Thymus (tissue), 11 donors: ENCODE measurements at regions not wholly inside any gene's neighbourhood (a gene's known extent, or its start where the extent isn't known, plus 50 kb on each side); places are given as distances from the start of the nearest gene placed in this dataset.

ENCODE experiments used
- DNase-seq, 9 donors: peaks; one replicate each; pipeline ENCODE4 v3.0.0-alpha.2; 2013; ENCODE audit warnings: low spot score in 9 of 9, low read depth in 6 of 9, missing footprints in 1 of 9
- H3K27ac ChIP-seq, 2 donors: one replicate each; pipeline ENCODE4 v1.5.1; 2013; ENCODE audit warnings: control low read depth in 1 of 2, low read depth in 1 of 2, low read length in 1 of 2, mild to moderate bottlenecking in 1 of 2, moderate library complexity in 1 of 2
- H3K27me3 ChIP-seq, 2 donors: one replicate each; pipeline ENCODE4 v1.5.1; 2013; ENCODE audit warnings: low read length in 1 of 2; ENCODE audit not compliant: control insufficient read depth in 2 of 2, insufficient read depth in 1 of 2
- H3K36me3 ChIP-seq, 2 donors: one replicate each; pipeline ENCODE4 v1.5.1; 2013; ENCODE audit warnings: low read length in 1 of 2, mild to moderate bottlenecking in 1 of 2, moderate library complexity in 1 of 2; ENCODE audit not compliant: control insufficient read depth in 2 of 2, insufficient read depth in 2 of 2
- H3K4me1 ChIP-seq, 2 donors: one replicate each; pipeline ENCODE4 v1.5.1; 2013; ENCODE audit warnings: low read length in 2 of 2; ENCODE audit not compliant: control insufficient read depth in 2 of 2, insufficient read depth in 2 of 2
- H3K4me3 ChIP-seq, 2 donors: one replicate each; pipeline ENCODE4 v1.5.1; 2013; ENCODE audit warnings: low read length in 2 of 2, control low read depth in 1 of 2, mild to moderate bottlenecking in 1 of 2
- H3K9me3 ChIP-seq, 2 donors: one replicate each; pipeline ENCODE4 v1.5.1; 2013; ENCODE audit warnings: low read length in 1 of 2, mild to moderate bottlenecking in 1 of 2; ENCODE audit not compliant: control insufficient read depth in 2 of 2, insufficient read depth in 1 of 2
- WGBS: extraction: QIAGEN DNeasy Blood & Tissue Kit; methylation state at CpG from one replicate; pipeline ENCODE4 v1.1.7; 2013; 5-methylcytosine and 5-hydroxymethylcytosine counted together
- donor health status: healthy.

DNA sequence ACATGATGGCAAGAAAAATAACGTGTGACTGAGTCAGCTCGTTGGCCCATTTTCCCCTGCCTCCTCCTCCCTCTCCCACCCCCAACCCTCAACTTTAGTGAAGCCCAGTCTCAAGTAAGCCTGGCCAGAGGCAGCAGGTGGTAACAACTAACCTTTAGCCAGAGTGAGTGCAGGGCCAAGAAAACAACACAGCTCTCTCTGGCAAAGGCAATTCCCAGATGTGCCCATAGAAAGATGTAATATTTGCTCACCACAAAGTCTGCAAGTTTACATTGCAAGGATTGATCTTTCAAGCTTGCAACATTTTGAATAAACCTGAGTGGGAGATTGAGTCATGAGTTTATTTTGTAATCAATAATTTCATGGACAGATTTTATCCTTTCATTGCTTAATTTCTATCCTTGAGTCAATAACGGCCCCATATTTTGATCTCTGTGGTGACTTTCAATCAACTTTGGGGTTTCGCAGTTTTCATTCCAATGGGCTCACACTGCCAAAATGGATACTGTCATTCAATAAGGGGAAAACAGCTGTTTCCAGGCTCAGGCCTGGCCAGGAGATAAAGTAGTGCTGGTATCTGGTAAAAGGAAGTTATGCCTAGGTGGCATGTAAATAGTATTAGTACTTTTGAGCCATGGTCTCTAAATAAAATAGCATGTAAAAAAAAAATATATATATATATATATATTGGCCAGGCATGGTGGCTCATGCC, 130.7 kb upstream of the TMEM164 start:
- 82% methylated on average over 4 of the region's 4 CpGs for WGBS
- no peak for DNase-seq
- H3K27ac ChIP-seq: no peak overlapping the region
- H3K36me3 ChIP-seq: no peaks in the 10 kb centered on the region
- no peaks in the 10 kb centered on the region for H3K27me3 ChIP-seq
- no peaks in the 10 kb centered on the region for H3K9me3 ChIP-seq
- no peak overlapping the region for H3K4me3 ChIP-seq
- H3K4me1 ChIP-seq: no peaks in the 10 kb centered on the region

DNA sequence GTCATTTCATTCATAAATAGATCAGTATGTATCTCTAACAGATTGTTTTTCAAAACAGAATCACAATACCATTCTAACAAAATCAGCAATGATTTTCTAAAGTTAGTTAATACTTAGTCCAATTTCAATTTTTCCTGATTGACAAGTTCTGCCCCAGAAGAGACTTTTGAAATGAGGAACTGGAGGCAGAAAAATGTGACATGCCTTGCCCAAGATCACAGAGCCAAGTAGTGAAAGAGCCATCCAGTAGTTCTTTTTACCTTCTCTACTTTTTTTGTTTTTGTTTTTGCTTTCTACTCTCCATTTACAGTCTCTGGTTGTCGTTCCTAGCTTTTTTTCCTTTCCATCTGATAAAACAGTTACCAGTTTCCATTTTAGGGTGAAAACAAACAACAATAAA, 129.3 kb upstream of the TMEM164 start:
- no peaks in the 10 kb centered on the region for H3K4me1 ChIP-seq
- no peaks in the 10 kb centered on the region for H3K9me3 ChIP-seq
- WGBS: 88% methylated on average over 1 of the region's 1 CpG
- no peak overlapping the region for H3K4me3 ChIP-seq
- no peaks in the 10 kb centered on the region for H3K27me3 ChIP-seq
- H3K27ac ChIP-seq: no peak overlapping the region
- H3K36me3 ChIP-seq: no peaks in the 10 kb centered on the region
- DNase-seq: no peak

DNA sequence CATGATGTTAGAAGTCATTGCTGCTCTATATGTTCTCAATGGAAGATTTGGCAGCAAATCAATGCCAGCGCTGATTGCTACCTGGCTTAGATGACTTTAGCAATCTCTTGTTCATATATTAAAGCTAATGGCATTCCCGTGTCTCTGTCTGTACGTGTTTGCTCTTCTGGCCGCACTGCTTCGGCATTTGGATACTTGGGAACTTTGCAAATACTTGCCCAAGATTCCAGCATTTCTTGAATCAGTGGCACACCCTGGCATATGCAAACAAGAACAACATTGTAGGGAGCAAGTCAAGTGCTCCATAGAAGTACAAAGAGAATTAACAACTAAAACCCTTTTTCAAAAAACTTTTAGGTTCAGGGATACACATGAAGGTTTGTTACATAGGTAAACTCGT, 128.9 kb upstream of the TMEM164 start:
- Histone ChIP-seq H3K27me3 (no peaks in the 10 kb centered on the region), H3K27ac (no peak overlapping the region), H3K9me3 (no peaks in the 10 kb centered on the region), H3K4me1 (no peaks in the 10 kb centered on the region), H3K4me3 (no peak overlapping the region), H3K36me3 (no peaks in the 10 kb centered on the region)
- WGBS: 98% methylated on average over 6 of the region's 6 CpGs
- DNase-seq: no peak

DNA sequence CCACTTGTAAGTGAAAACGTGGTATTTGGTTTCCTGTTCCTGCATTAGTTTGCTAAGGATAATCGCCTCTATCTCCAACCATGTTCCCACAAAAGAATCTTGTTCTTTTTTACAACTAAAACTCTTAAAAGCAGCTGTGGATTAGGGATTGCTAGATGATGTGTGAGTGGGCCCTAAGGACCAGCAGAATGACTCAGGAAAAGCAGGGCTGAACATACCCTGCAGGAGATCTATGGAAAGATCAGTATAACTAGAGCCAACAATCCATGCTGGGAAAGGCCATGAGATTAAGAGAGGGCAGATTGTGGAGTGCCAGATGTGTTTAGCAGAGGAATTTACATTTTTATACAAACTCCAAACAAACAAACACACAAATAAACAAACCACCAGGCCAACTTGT, 128.4 kb upstream of the TMEM164 start:
- no peak overlapping the region for H3K4me3 ChIP-seq

DNA sequence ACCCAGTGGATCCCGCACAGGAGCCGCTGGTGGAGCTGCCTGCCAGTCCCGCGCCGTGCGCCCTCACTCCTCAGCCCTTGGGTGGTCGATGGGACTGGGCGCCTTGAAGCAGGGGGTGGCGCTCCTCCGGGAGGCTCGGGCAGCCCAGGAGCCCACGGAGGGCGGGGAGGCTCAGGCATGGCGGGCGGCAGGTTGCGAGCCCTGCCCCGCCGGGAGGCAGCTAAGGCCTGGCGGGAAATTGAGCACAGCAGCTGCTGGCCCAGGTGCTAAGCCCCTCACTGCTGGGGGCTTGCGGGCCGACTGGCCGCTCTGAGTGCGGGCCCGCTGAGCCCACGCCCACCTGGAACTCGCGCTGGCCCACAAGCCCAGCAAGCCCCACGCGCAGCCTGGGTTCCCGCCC, 127.1 kb upstream of the TMEM164 start:
- no peak overlapping the region for H3K27ac ChIP-seq
- H3K27me3 ChIP-seq: no peaks in the 10 kb centered on the region
- DNase-seq: no peak
- H3K4me1 ChIP-seq: no peaks in the 10 kb centered on the region
- H3K36me3 ChIP-seq: no peaks in the 10 kb centered on the region
- no peak overlapping the region for H3K4me3 ChIP-seq
- WGBS: 97% methylated on average over 29 of the region's 30 CpGs
- H3K9me3 ChIP-seq: no peaks in the 10 kb centered on the region

More for the DNA sequence above, 128.4 kb upstream of the TMEM164 start:
- H3K27ac ChIP-seq: no peak overlapping the region
- no peak for DNase-seq
- no peaks in the 10 kb centered on the region for H3K4me1 ChIP-seq
- H3K36me3 ChIP-seq: no peaks in the 10 kb centered on the region
- H3K27me3 ChIP-seq: no peaks in the 10 kb centered on the region
- no peaks in the 10 kb centered on the region for H3K9me3 ChIP-seq
- WGBS: 50% methylated on average over 2 of the region's 2 CpGs

DNA sequence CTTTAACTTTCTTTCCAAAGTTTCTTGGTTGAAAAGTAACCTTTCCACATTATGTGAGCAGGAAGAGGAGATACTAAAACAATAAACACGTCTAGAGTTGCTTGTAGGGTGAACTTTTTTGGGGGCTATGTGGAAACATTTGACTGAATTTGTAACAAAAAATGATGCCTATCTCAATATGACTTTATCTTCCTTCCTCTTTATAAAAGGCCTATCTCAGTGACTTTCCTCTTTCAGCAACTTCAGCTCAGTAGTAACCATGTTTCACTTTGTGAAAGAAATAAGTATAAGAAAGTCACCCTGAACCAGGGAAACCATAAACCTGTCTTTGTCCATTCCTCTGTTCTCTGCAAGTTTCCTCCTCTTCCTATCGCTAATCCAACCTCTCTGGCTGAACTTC, 124.7 kb upstream of the TMEM164 start:
- no peak overlapping the region for H3K27ac ChIP-seq
- DNase-seq: no peak
- no peaks in the 10 kb centered on the region for H3K4me1 ChIP-seq
- no peaks in the 10 kb centered on the region for H3K27me3 ChIP-seq
- no peak overlapping the region for H3K4me3 ChIP-seq
- H3K36me3 ChIP-seq: no peaks in the 10 kb centered on the region
- WGBS: 51% methylated on average over 2 of the region's 2 CpGs
- no peaks in the 10 kb centered on the region for H3K9me3 ChIP-seq

DNA sequence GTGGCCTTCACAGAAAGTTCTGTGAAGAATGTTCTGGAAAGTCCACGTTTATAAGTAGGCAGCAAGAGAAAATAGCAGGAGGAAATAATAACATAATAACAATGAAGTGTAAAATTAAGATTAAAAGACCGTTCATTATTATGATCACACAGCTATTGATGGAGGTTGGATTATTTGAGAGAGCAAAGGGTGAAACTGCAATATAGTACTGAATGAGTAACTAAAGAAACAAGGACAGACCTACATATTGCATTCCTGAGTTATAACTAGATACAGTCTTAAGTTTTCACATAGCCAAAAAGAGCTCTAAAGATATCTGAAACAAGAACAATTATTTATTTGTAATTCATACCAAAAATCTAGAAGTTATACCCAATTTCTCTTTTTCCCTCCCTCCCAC, 122.9 kb upstream of the TMEM164 start:
- Histone ChIP-seq H3K4me3 (no peak overlapping the region), H3K27ac (no peak overlapping the region), H3K27me3 (no peaks in the 10 kb centered on the region), H3K9me3 (no peaks in the 10 kb centered on the region), H3K36me3 (no peaks in the 10 kb centered on the region), H3K4me1 (no peaks in the 10 kb centered on the region)
- no peak for DNase-seq
- 92% methylated on average over 2 of the region's 2 CpGs for WGBS

DNA sequence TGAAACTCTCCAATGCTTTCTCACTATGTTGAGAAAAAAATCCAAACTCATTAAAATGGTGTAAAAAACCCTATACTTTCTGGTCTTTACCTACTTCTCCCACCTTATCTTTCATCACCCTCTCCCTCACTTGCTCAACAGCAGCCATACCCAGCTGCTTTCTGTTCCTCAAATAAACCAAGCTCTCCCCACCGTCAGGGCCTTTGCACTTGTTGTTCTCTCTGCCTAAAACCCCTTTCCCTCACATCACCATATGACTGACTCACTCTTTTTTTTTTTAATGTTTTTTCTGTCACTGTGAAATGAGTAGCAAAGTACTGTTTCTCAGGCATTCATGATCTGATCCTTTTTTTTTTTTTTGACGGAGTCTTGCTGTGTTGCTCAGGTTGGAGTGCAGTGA, 122.3 kb upstream of the TMEM164 start:
- DNase-seq: no peak
- H3K4me3 ChIP-seq: no peak overlapping the region
- no peaks in the 10 kb centered on the region for H3K9me3 ChIP-seq
- H3K27me3 ChIP-seq: no peaks in the 10 kb centered on the region
- no peak overlapping the region for H3K27ac ChIP-seq
- WGBS: 67% methylated on average over 2 of the region's 2 CpGs
- no peaks in the 10 kb centered on the region for H3K36me3 ChIP-seq
- no peaks in the 10 kb centered on the region for H3K4me1 ChIP-seq

DNA sequence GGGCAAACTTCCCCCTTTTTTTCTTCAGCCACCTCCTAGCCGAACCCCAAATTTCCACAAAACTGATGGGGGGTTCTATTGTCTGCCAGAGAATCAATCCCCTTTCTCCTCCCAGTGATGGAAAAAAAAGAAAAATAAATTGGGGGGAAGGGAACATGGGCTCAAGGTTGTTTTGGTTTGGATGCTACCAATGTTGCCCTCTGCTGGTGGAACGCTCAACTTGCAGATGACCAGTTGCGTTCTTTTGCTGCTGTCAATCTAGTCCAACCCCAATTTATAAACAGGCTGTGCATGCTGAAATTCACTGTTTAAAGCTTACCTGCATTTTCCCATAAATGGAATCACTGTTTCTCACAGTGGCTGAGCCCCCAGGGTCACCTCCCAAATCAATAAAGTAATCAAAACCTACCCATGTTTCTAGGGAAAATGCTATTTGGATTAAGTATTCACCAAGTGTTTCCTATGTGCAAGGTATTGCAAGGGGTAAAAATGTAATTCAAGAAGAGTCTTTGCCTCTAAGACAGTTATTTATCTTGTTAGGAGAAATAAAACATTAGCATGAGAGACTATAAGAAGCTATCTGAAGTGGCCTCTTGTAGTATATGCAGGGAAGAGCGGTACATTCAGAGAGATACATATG, 116.7 kb upstream of the TMEM164 start:
- Histone ChIP-seq H3K9me3 (no peaks in the 10 kb centered on the region), H3K36me3 (no peaks in the 10 kb centered on the region), H3K27ac (no peak overlapping the region), H3K27me3 (no peaks in the 10 kb centered on the region), H3K4me3 (no peak overlapping the region), H3K4me1 (no peaks in the 10 kb centered on the region)
- WGBS: 55% methylated on average over 4 of the region's 4 CpGs
- DNase-seq: peak in 5 of 9 donors; percentile 6 to 50 (median 15)
